MM.1S (cell line): ENCODE measurements at regions not wholly inside any gene's neighbourhood (a gene's known extent, or its start where the extent isn't known, plus 50 kb on each side); places are given as distances from the start of the nearest gene placed in this dataset.

ENCODE experiments used
- DNase-seq: peaks from one replicate; pipeline ENCODE4 v3.0.0-alpha.2; 2015
- H2AFZ ChIP-seq: fragments of 300-600 bp; sonication (generic); 2 replicates; pipeline ENCODE4 v1.6.0; 2016; ENCODE audit warnings: antibody characterized with exemption, low read length
- H3F3A ChIP-seq: fragments of 300-600 bp; sonication (generic); 2 replicates; pipeline ENCODE4 v1.6.1; 2016; ENCODE audit warnings: mild to moderate bottlenecking, antibody characterized with exemption, low read length, moderate library complexity, mixed read lengths; ENCODE audit not compliant: insufficient read depth
- H3K27ac ChIP-seq: fragments of 300-600 bp; sonication (generic); 2 replicates; pipeline ENCODE4 v1.5.1; 2016; ENCODE audit warnings: mild to moderate bottlenecking, low read length
- H3K27me3 ChIP-seq: fragments of 300-600 bp; sonication (generic); replicated peaks from 2 replicates; pipeline ENCODE4 v1.6.0; 2016; ENCODE audit warnings: low read length; ENCODE audit not compliant: insufficient read depth
- H3K36me3 ChIP-seq: fragments of 300-600 bp; sonication (generic); replicated peaks from 2 replicates; pipeline ENCODE4 v1.6.1; 2016; ENCODE audit warnings: mild to moderate bottlenecking, low read length, mixed read lengths; ENCODE audit not compliant: insufficient read depth
- H3K4me1 ChIP-seq: fragments of 300-600 bp; sonication (generic); 2 replicates; pipeline ENCODE4 v1.6.1; 2016; ENCODE audit warnings: low read length, mixed read lengths
- H3K4me2 ChIP-seq: fragments of 300-600 bp; sonication (generic); 2 replicates; pipeline ENCODE4 v1.6.0; 2016; ENCODE audit warnings: low read depth, low read length
- H3K4me3 ChIP-seq: fragments of 300-600 bp; sonication (generic); 2 replicates; pipeline ENCODE4 v1.5.1; 2016; ENCODE audit warnings: low read length, mixed read lengths
- H3K79me2 ChIP-seq: fragments of 300-600 bp; sonication (generic); 2 replicates; pipeline ENCODE4 v1.6.1; 2016; ENCODE audit warnings: mixed run types, low read length, mixed read lengths
- H3K9ac ChIP-seq: fragments of 300-600 bp; sonication (generic); 2 replicates; pipeline ENCODE4 v1.6.1; 2016; ENCODE audit warnings: low read length, mixed read lengths
- H3K9me2 ChIP-seq: fragments of 300-600 bp; sonication (generic); replicated peaks from 2 replicates; pipeline ENCODE4 v1.6.1; 2016; ENCODE audit warnings: mild to moderate bottlenecking, low read length, mixed read lengths; ENCODE audit not compliant: insufficient read depth
- H3K9me3 ChIP-seq: fragments of 300-600 bp; sonication (generic); replicated peaks from 2 replicates; pipeline ENCODE4 v1.6.1; 2016; ENCODE audit warnings: mild to moderate bottlenecking, low read length, mixed read lengths; ENCODE audit not compliant: insufficient read depth
- H4K20me1 ChIP-seq: fragments of 300-600 bp; sonication (generic); 2 replicates; pipeline ENCODE4 v1.6.1; 2016; ENCODE audit warnings: mild to moderate bottlenecking, low read length, moderate library complexity, mixed read lengths; ENCODE audit not compliant: insufficient read depth
- EZH2 ChIP-seq: fragments of 300-600 bp; sonication (generic); optimal IDR thresholded peaks from 2 replicates; pipeline ENCODE3; 2017; ENCODE audit warnings: low read depth, mild to moderate bottlenecking, antibody characterized with exemption, low read length, mixed read lengths
- EZH2phosphoT487 ChIP-seq: fragments of 300-600 bp; sonication (generic); IDR thresholded peaks from 2 replicates; pipeline ENCODE4 v1.6.1; 2018; ENCODE audit warnings: antibody characterized with exemption, low read length
- TF ChIP-seq, protein P1 (sequence below): fragments of 300-600 bp; sonication (generic); IDR thresholded peaks from 2 replicates; pipeline ENCODE4 v1.5.1; 2016; ENCODE audit warnings: antibody characterized with exemption, low read length, mixed read lengths

- H3K9me2 ChIP-seq, result no peaks in the 10 kb centered on the region
- H3K27me3 ChIP-seq, result no peaks in the 10 kb centered on the region
- H3K9me3 ChIP-seq, result no peaks in the 10 kb centered on the region
- H3K4me3 ChIP-seq, result no peak overlapping the region
- TF ChIP-seq, protein P1, sequence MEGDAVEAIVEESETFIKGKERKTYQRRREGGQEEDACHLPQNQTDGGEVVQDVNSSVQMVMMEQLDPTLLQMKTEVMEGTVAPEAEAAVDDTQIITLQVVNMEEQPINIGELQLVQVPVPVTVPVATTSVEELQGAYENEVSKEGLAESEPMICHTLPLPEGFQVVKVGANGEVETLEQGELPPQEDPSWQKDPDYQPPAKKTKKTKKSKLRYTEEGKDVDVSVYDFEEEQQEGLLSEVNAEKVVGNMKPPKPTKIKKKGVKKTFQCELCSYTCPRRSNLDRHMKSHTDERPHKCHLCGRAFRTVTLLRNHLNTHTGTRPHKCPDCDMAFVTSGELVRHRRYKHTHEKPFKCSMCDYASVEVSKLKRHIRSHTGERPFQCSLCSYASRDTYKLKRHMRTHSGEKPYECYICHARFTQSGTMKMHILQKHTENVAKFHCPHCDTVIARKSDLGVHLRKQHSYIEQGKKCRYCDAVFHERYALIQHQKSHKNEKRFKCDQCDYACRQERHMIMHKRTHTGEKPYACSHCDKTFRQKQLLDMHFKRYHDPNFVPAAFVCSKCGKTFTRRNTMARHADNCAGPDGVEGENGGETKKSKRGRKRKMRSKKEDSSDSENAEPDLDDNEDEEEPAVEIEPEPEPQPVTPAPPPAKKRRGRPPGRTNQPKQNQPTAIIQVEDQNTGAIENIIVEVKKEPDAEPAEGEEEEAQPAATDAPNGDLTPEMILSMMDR, result no peak
- TF ChIP-seq EZH2, result no peak
- TF ChIP-seq EZH2phosphoT487, result no peak
- no peaks in the 10 kb centered on the region for H3K36me3 ChIP-seq
- H3K79me2 ChIP-seq, result no peaks in the 10 kb centered on the region
- H3K9ac ChIP-seq, result no peak overlapping the region
- H3K4me2 ChIP-seq, result no peak overlapping the region
- no peak overlapping the region for H2AFZ ChIP-seq
- no peak overlapping the region for H3K27ac ChIP-seq
- no peak for DNase-seq
- H3F3A ChIP-seq, result no peaks in the 10 kb centered on the region
- H4K20me1 ChIP-seq, result no peaks in the 10 kb centered on the region
- H3K4me1 ChIP-seq, result no peaks in the 10 kb centered on the region
Measured at GRCh38 chr4:134720030-134720429, 518.4 kb upstream of the PABPC4L start.

- H3K4me2 ChIP-seq, result no peak overlapping the region
- no peaks in the 10 kb centered on the region for H3K27me3 ChIP-seq
- H3K9me3 ChIP-seq, result no peaks in the 10 kb centered on the region
- H3K9ac ChIP-seq, result no peak overlapping the region
- no peak overlapping the region for H3K27ac ChIP-seq
- TF ChIP-seq EZH2phosphoT487 (no peak), EZH2 (no peak)
- TF ChIP-seq, protein P1, result no peak
- no peak overlapping the region for H2AFZ ChIP-seq
- H3F3A ChIP-seq, result no peaks in the 10 kb centered on the region
- no peaks in the 10 kb centered on the region for H4K20me1 ChIP-seq
- H3K9me2 ChIP-seq, result no peaks in the 10 kb centered on the region
- DNase-seq, result no peak
- H3K4me1 ChIP-seq, result no peaks in the 10 kb centered on the region
- no peaks in the 10 kb centered on the region for H3K36me3 ChIP-seq
- H3K4me3 ChIP-seq, result no peak overlapping the region
- H3K79me2 ChIP-seq, result no peaks in the 10 kb centered on the region
Measured at GRCh38 chr4:134708616-134709015, 507.0 kb upstream of the PABPC4L start.

GRCh38 chr4:134708026-134708425 is 506.4 kb upstream of the PABPC4L start:
- Histone ChIP-seq H3K9me3 (no peaks in the 10 kb centered on the region), H3K36me3 (no peaks in the 10 kb centered on the region), H3K4me3 (no peak overlapping the region), H3K79me2 (no peaks in the 10 kb centered on the region), H3F3A (no peaks in the 10 kb centered on the region), H3K27ac (no peak overlapping the region), H3K9me2 (no peaks in the 10 kb centered on the region), H4K20me1 (no peaks in the 10 kb centered on the region), H2AFZ (no peak overlapping the region), H3K4me1 (no peaks in the 10 kb centered on the region), H3K4me2 (no peak overlapping the region), H3K9ac (no peak overlapping the region), H3K27me3 (no peaks in the 10 kb centered on the region)
- no peak for TF ChIP-seq EZH2phosphoT487
- no peak for DNase-seq

DNA sequence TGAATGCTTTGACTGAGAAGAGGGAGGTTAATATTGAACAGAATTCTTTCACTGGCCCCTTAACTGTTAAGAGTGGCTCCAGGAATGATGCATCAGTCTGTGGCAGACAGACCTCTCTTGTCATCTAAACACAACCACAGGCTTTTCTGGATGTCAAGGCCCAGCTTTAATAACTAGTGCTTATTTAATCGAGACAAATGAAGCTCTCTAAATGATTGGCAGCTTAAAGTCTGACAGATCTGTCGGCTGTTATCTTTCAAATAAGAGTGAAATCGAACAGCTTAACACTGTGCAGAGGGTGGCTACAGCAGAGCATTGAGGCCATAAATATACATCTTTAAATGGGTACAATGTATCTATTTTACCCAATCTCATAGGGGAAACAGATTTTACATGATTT is 500.8 kb upstream of the PABPC4L start:
- Histone ChIP-seq H2AFZ (no peak overlapping the region), H3K9me3 (no peaks in the 10 kb centered on the region)

More for the DNA sequence above, 500.8 kb upstream of the PABPC4L start:
- Histone ChIP-seq H3K27ac (no peak overlapping the region), H3K79me2 (no peaks in the 10 kb centered on the region), H4K20me1 (no peaks in the 10 kb centered on the region), H3K27me3 (no peaks in the 10 kb centered on the region), H3F3A (no peaks in the 10 kb centered on the region), H3K4me2 (no peak overlapping the region), H3K9me2 (no peaks in the 10 kb centered on the region), H3K4me1 (no peaks in the 10 kb centered on the region), H3K9ac (no peak overlapping the region), H3K36me3 (no peaks in the 10 kb centered on the region), H3K4me3 (no peak overlapping the region)
- DNase-seq, result no peak
- TF ChIP-seq, protein P1, result no peak
- TF ChIP-seq EZH2phosphoT487 (no peak), EZH2 (no peak)
